DND-41 (cell line): ENCODE measurements at regions not wholly inside any gene's neighbourhood (a gene's known extent, or its start where the extent isn't known, plus 50 kb on each side); places are given as distances from the start of the nearest gene placed in this dataset.

Experiments
- CTCF ChIP-seq: IDR thresholded peaks from 2 replicates; pipeline ENCODE4 v1.5.1; 2012; ENCODE audit warnings: borderline replicate concordance, low read length, moderate library complexity, mild to moderate bottlenecking; ENCODE audit not compliant: poor library complexity, severe bottlenecking; ENCODE audit errors: extremely low read depth
- EZH2 ChIP-seq: IDR thresholded peaks from 3 replicates; pipeline ENCODE4 v1.6.1; 2012; ENCODE audit warnings: borderline replicate concordance, low read depth, mild to moderate bottlenecking, moderate library complexity, low read length, inconsistent platforms; ENCODE audit not compliant: severe bottlenecking

GRCh38 chr5:14003513-14003912 is 59.0 kb upstream of the DNAH5 start:
- no peak for TF ChIP-seq CTCF
- TF ChIP-seq EZH2: no peak
